Stomach (tissue), 8 donors: ENCODE measurements at regions not wholly inside any gene's neighbourhood (a gene's known extent, or its start where the extent isn't known, plus 50 kb on each side); places are given as distances from the start of the nearest gene placed in this dataset.
A peak's percentile ranks its signal among the peaks of the same experiment; 100 is the strongest.

Experiments
- DNase-seq, 2 donors: peaks; one replicate each; pipeline versions ENCODE4 v3.0.0 to v3.0.0-alpha.2; 2013 to 2019
- H3K27ac ChIP-seq, 5 donors: fragments of 200-600 bp in 4 of 5; sonication (generic) in 4 of 5; one replicate each; pipeline ENCODE4 v1.5.1; 2013 to 2019; ENCODE audit warnings: mild to moderate bottlenecking in 1 of 5, moderate library complexity in 1 of 5
- H3K27me3 ChIP-seq, 3 donors: fragments of 200-600 bp; sonication (generic); one replicate each; pipeline ENCODE4 v1.5.1; 2017 to 2019; ENCODE audit warnings: mixed run types in 1 of 3
- H3K36me3 ChIP-seq, 4 donors: fragments of 200-600 bp; sonication (generic); 1 replicate in 3 of 4; 2 replicates in 1 of 4; pipeline ENCODE4 v1.5.1; 2016 to 2019
- H3K4me1 ChIP-seq, 4 donors: fragments of 200-600 bp; sonication (generic); one replicate each; pipeline ENCODE4 v1.5.1; 2016 to 2019
- H3K4me3 ChIP-seq, 4 donors: fragments of 200-600 bp; sonication (generic) in 3 of 4; one replicate each; pipeline ENCODE4 v1.5.1; 2016 to 2019; ENCODE audit warnings: mild to moderate bottlenecking in 1 of 4
- H3K9me3 ChIP-seq, 4 donors: fragments of 200-600 bp; sonication (generic); one replicate each; pipeline ENCODE4 v1.5.1; 2016 to 2019
- CTCF ChIP-seq, 7 experiments: fragments of 450-650 bp in 4 of 7; fragments of 200-600 bp in 3 of 7; sonication (generic) in 3 of 7; IDR thresholded peaks; one replicate each; pipeline ENCODE4 v1.5.1; 2016 to 2019; ENCODE audit warnings: antibody characterized with exemption in 7 of 7, control low read depth in 2 of 7, mild to moderate bottlenecking in 1 of 7
- EP300 ChIP-seq: sonication (generic); formaldehyde crosslinking; IDR thresholded peaks from one replicate; pipeline ENCODE4 v1.6.1; 2017; ENCODE audit warnings: antibody characterized with exemption
- POLR2A ChIP-seq, 4 donors: fragments of 450-650 bp; IDR thresholded peaks; one replicate each; pipeline ENCODE4 v1.6.1; 2016; ENCODE audit warnings: antibody characterized with exemption in 4 of 4, control low read depth in 2 of 4, mild to moderate bottlenecking in 1 of 4, moderate library complexity in 1 of 4
- POLR2AphosphoS5 ChIP-seq, 3 donors: sonication (generic); formaldehyde crosslinking; IDR thresholded peaks; one replicate each; pipeline ENCODE4 v1.6.1; 2016; ENCODE audit warnings: antibody characterized with exemption in 3 of 3
- WGBS, 5 donors: extraction: QIAGEN DNeasy Blood & Tissue Kit in 3 of 5; methylation state at CpG; one replicate each; pipeline versions ENCODE4 v1.1.5 to v1.1.7; 2013 to 2018; 5-methylcytosine and 5-hydroxymethylcytosine counted together
- intact Hi-C: fragments of 100-400 bp; cut with DNase I; formaldehyde crosslinking; loops from one replicate; pipeline ENCODE4 v1.15.1; 2023; ENCODE audit warnings: low total_unique reads
- donor health status: healthy with polysubstance abuse.
- donor health status: Bipolar disorder and iron deficiency.
- donor health status: healthy.

- DNase-seq, result no peak
- TF ChIP-seq CTCF (IDR thresholded peaks at IDR 0.05) (no peak), POLR2A (IDR thresholded peaks at IDR 0.05) (no peak), POLR2AphosphoS5 (IDR thresholded peaks at IDR 0.05) (no peak), EP300 (no peak)
- H3K4me3 ChIP-seq, result no peak overlapping the region
- no peaks in the 10 kb centered on the region for H3K36me3 ChIP-seq
- H3K4me1 ChIP-seq, result peaks cover 0 to 6% (median 4%) of the 10 kb centered on the region in 4 donors
- peak overlapping the region in 2 of 5 donors; percentile 43 to 65 for H3K27ac ChIP-seq
- intact Hi-C loops, result no loop called here
- 70 to 94% (median 87%) methylated on average over 6 of the region's 6 CpGs for WGBS, 5 donors
- H3K9me3 ChIP-seq, result no peaks in the 10 kb centered on the region
- H3K27me3 ChIP-seq, result no peaks in the 10 kb centered on the region
These were observed 101.2 kb upstream of the F3 start for GRCh38 chr1:94642617-94643321.

- 49 to 87% (median 63%) methylated on average over 6 of the region's 6 CpGs for WGBS, 5 donors
- TF ChIP-seq POLR2AphosphoS5 (IDR thresholded peaks at IDR 0.05), result peak in 1 of 3 donors; percentile 47
- TF ChIP-seq POLR2A (IDR thresholded peaks at IDR 0.05), result no peak
- H3K4me3 ChIP-seq, result no peak overlapping the region
- no peaks in the 10 kb centered on the region for H3K9me3 ChIP-seq
- H3K36me3 ChIP-seq, result no peaks in the 10 kb centered on the region
- intact Hi-C loops, result no loop called here
- H3K27me3 ChIP-seq, result no peaks in the 10 kb centered on the region
- peak overlapping the region in 4 of 5 donors; percentile 42 to 74 (median 65) for H3K27ac ChIP-seq
- H3K4me1 ChIP-seq, result no peaks in the 10 kb centered on the region
- peak in 1 of 2 donors; percentile 35 for DNase-seq
These were observed 100.4 kb upstream of the F3 start for GRCh38 chr1:94641990-94642389.

GRCh38 chr1:94640125-94640524, 98.6 kb upstream of the F3 start:
- Histone ChIP-seq H3K27ac (no peak overlapping the region), H3K36me3 (no peaks in the 10 kb centered on the region), H3K4me1 (peaks cover 0 to 11% (median 0%) of the 10 kb centered on the region in 4 donors), H3K27me3 (no peaks in the 10 kb centered on the region), H3K4me3 (no peak overlapping the region), H3K9me3 (no peaks in the 10 kb centered on the region)
- intact Hi-C loops, result no loop called here
- 92 to 96% (median 95%) methylated on average over 2 of the region's 2 CpGs for WGBS, 5 donors
- DNase-seq, result no peak
- no peak for TF ChIP-seq POLR2A (IDR thresholded peaks at IDR 0.05)
- TF ChIP-seq EP300, result no peak
- TF ChIP-seq CTCF (IDR thresholded peaks at IDR 0.05), result no peak
- TF ChIP-seq POLR2AphosphoS5 (IDR thresholded peaks at IDR 0.05), result no peak

- H3K9me3 ChIP-seq, result no peaks in the 10 kb centered on the region
- no peak for DNase-seq
- peak overlapping the region in 4 of 5 donors; percentile 32 to 54 (median 47) for H3K27ac ChIP-seq
- H3K4me1 ChIP-seq, result peaks cover 0 to 11% (median 1%) of the 10 kb centered on the region in 4 donors
- no peak for TF ChIP-seq POLR2AphosphoS5 (IDR thresholded peaks at IDR 0.05)
- TF ChIP-seq EP300, result no peak
- TF ChIP-seq CTCF (IDR thresholded peaks at IDR 0.05), result no peak
- TF ChIP-seq POLR2A (IDR thresholded peaks at IDR 0.05), result no peak
- 76 to 92% (median 83%) methylated on average over 3 of the region's 3 CpGs for WGBS, 5 donors
- H3K36me3 ChIP-seq, result no peaks in the 10 kb centered on the region
- intact Hi-C loops, result no loop called here
- no peaks in the 10 kb centered on the region for H3K27me3 ChIP-seq
- no peak overlapping the region for H3K4me3 ChIP-seq
These were observed 95.6 kb upstream of the F3 start for GRCh38 chr1:94637121-94637520.

- Histone ChIP-seq H3K9me3 (no peaks in the 10 kb centered on the region), H3K4me1 (peaks cover 0 to 11% (median 1%) of the 10 kb centered on the region in 4 donors), H3K36me3 (no peaks in the 10 kb centered on the region), H3K27ac (peak overlapping the region in 4 of 5 donors; percentile 32 to 54 (median 47)), H3K4me3 (no peak overlapping the region), H3K27me3 (no peaks in the 10 kb centered on the region)
- TF ChIP-seq CTCF (IDR thresholded peaks at IDR 0.05) (no peak), POLR2AphosphoS5 (IDR thresholded peaks at IDR 0.05) (peak; percentile 15 to 62 (median 58)), EP300 (no peak), POLR2A (IDR thresholded peaks at IDR 0.05) (no peak)
- WGBS, 5 donors, result 37 to 58% (median 50%) methylated on average over 3 of the region's 3 CpGs
- intact Hi-C loops, result no loop called here
- DNase-seq, result peak in 1 of 2 donors; percentile 51
These were observed 95.1 kb upstream of the F3 start for GRCh38 chr1:94636624-94637023.
